Body of pancreas (tissue), 4 donors: ENCODE measurements at regions not wholly inside any gene's neighbourhood (a gene's known extent, or its start where the extent isn't known, plus 50 kb on each side); places are given as distances from the start of the nearest gene placed in this dataset.

Experiments
- POLR2A ChIP-seq, 3 donors: fragments of 450-650 bp; IDR thresholded peaks; one replicate each; pipeline ENCODE4 v1.6.1; 2016; ENCODE audit warnings: antibody characterized with exemption in 3 of 3, mild to moderate bottlenecking in 2 of 3
- TF ChIP-seq, protein P1 (sequence below), 7 experiments: fragments of 450-650 bp in 4 of 7; fragments of 200-600 bp in 3 of 7; sonication (generic) in 3 of 7; IDR thresholded peaks; one replicate each; pipeline ENCODE4 v1.5.1; 2016 to 2019; ENCODE audit warnings: antibody characterized with exemption in 7 of 7

DNA sequence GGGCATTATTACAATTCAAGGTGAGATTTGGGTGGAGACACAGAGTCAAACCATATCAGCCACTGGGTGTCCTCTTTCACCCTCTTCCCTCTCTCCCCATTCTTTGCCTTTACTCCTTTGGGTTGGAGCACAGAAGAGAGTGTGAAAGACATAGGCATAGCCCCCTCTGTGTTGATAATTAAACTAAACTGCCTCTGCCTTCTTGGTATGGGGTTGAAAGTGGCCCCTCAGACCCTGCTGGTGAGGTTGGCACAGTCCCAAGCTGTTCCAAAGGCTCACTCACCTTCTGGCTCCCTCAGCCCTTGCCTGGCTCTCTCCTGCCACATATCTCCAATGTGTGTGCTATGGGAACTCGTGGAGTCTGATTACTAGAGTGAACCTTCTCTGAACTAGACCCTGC is 210.6 kb upstream of the RXFP2 start:
- TF ChIP-seq, protein P1, sequence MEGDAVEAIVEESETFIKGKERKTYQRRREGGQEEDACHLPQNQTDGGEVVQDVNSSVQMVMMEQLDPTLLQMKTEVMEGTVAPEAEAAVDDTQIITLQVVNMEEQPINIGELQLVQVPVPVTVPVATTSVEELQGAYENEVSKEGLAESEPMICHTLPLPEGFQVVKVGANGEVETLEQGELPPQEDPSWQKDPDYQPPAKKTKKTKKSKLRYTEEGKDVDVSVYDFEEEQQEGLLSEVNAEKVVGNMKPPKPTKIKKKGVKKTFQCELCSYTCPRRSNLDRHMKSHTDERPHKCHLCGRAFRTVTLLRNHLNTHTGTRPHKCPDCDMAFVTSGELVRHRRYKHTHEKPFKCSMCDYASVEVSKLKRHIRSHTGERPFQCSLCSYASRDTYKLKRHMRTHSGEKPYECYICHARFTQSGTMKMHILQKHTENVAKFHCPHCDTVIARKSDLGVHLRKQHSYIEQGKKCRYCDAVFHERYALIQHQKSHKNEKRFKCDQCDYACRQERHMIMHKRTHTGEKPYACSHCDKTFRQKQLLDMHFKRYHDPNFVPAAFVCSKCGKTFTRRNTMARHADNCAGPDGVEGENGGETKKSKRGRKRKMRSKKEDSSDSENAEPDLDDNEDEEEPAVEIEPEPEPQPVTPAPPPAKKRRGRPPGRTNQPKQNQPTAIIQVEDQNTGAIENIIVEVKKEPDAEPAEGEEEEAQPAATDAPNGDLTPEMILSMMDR (IDR thresholded peaks at IDR 0.05), result no peak
- no peak for TF ChIP-seq POLR2A (IDR thresholded peaks at IDR 0.05)
